ENCODE measurements at regions not wholly inside any gene's neighbourhood (a gene's known extent, or its start where the extent isn't known, plus 50 kb on each side); places are given as distances from the start of the nearest gene placed in this dataset.
"Not testable (repeated sequence)": the region's sequence is repeated elsewhere in the genome, so short reads cannot be mapped to it uniquely, and the experiment has no call there.

GRCh38 chr5:84477485-84477884 is 92.8 kb upstream of the EDIL3 start:
- Mint-ChIP-seq H3K27ac (no peak overlapping the region), H3K4me3 (no peak overlapping the region), H3K9me3 (peaks cover 23% of the 10 kb centered on the region), H3K4me1 (no peaks in the 10 kb centered on the region), H3K36me3 (no peaks in the 10 kb centered on the region)
- ATAC-seq (no peak), DNase-seq (ENCODE audit: low spot score in 2 of 2) (no peak)

GRCh38 chr5:84474126-84474525 is 89.4 kb upstream of the EDIL3 start:
- DNase-seq (ENCODE audit: low spot score in 2 of 2) (no peak), ATAC-seq (no peak)
- Mint-ChIP-seq H3K36me3 (no peaks in the 10 kb centered on the region), H3K4me1 (no peaks in the 10 kb centered on the region), H3K27ac (no peak overlapping the region), H3K4me3 (no peak overlapping the region), H3K9me3 (peaks cover 35% of the 10 kb centered on the region)

- H3K4me1 Mint-ChIP-seq: no peaks in the 10 kb centered on the region
- DNase-seq (ENCODE audit: low spot score in 2 of 2): no peak
These were observed 68.7 kb upstream of the EDIL3 start for GRCh38 chr5:84453405-84453804.

GRCh38 chr5:84450617-84451414 is 66.1 kb upstream of the EDIL3 start:
- DNase-seq (ENCODE audit: low spot score in 2 of 2) (no peak), ATAC-seq (no peak)
- Mint-ChIP-seq H3K4me1 (no peaks in the 10 kb centered on the region), H3K27ac (no peak overlapping the region), H3K9me3 (peaks cover 17% of the 10 kb centered on the region), H3K36me3 (no peaks in the 10 kb centered on the region), H3K4me3 (no peak overlapping the region)

More at GRCh38 chr5:84453405-84453804, 68.7 kb upstream of the EDIL3 start:
- Mint-ChIP-seq H3K36me3 (no peaks in the 10 kb centered on the region), H3K4me3 (no peak overlapping the region), H3K9me3 (peaks cover 20% of the 10 kb centered on the region), H3K27ac (no peak overlapping the region)
- no peak for ATAC-seq

GRCh38 chr5:84445049-84445685 is 60.5 kb upstream of the EDIL3 start:
- H3K4me1 Mint-ChIP-seq: no peaks in the 10 kb centered on the region
- no peak overlapping the region for H3K4me3 Mint-ChIP-seq
- H3K36me3 Mint-ChIP-seq: no peaks in the 10 kb centered on the region
- ATAC-seq (no peak), DNase-seq (ENCODE audit: low spot score in 2 of 2) (no peak)
- H3K27ac Mint-ChIP-seq: no peak overlapping the region
- H3K9me3 Mint-ChIP-seq: peaks cover 14% of the 10 kb centered on the region

GRCh38 chr5:84438456-84438855 is 53.8 kb upstream of the EDIL3 start:
- H3K27ac Mint-ChIP-seq: no peak overlapping the region
- H3K9me3 Mint-ChIP-seq: peaks cover 9% of the 10 kb centered on the region
- ATAC-seq: no peak
- DNase-seq (ENCODE audit: low spot score in 2 of 2): no peak
- no peaks in the 10 kb centered on the region for H3K36me3 Mint-ChIP-seq
- H3K4me3 Mint-ChIP-seq: no peak overlapping the region
- no peaks in the 10 kb centered on the region for H3K4me1 Mint-ChIP-seq

- Mint-ChIP-seq H3K9me3 (peaks cover 9% of the 10 kb centered on the region), H3K36me3 (no peaks in the 10 kb centered on the region), H3K4me3 (no peak overlapping the region), H3K4me1 (no peaks in the 10 kb centered on the region), H3K27ac (no peak overlapping the region)
- no peak for DNase-seq (ENCODE audit: low spot score in 2 of 2)
- no peak for ATAC-seq
These were observed 53.1 kb upstream of the EDIL3 start for GRCh38 chr5:84437673-84438315.

- Mint-ChIP-seq H3K36me3 (no peaks in the 10 kb centered on the region), H3K27ac (no peak overlapping the region), H3K9me3 (peaks cover 9% of the 10 kb centered on the region), H3K4me3 (no peak overlapping the region), H3K4me1 (no peaks in the 10 kb centered on the region)
- DNase-seq (ENCODE audit: low spot score in 2 of 2) (no peak), ATAC-seq (no peak)
These were observed 52.2 kb upstream of the EDIL3 start for GRCh38 chr5:84436866-84437265.

GRCh38 chr5:84435861-84436346 is 51.2 kb upstream of the EDIL3 start:
- H3K36me3 Mint-ChIP-seq; ATAC-seq; H3K27ac Mint-ChIP-seq; DNase-seq (ENCODE audit: low spot score in 2 of 2); H3K4me3 Mint-ChIP-seq; H3K4me1 Mint-ChIP-seq: not testable (repeated sequence)
- H3K9me3 Mint-ChIP-seq: peaks cover 13% of the 10 kb centered on the region
